GM18499 (cell line): ENCODE measurements at regions not wholly inside any gene's neighbourhood (a gene's known extent, or its start where the extent isn't known, plus 50 kb on each side); places are given as distances from the start of the nearest gene placed in this dataset.

Source experiments
- ATAC-seq: cut with Tn5 transposase; IDR thresholded peaks from one replicate; pipeline ENCODE4 v1.9.1; 2021; ENCODE audit warnings: moderate number of reproducible peaks; ENCODE audit not compliant: insufficient read depth, unreplicated experiment

- ATAC-seq, result no peak
Measured at GRCh38 chr17:77358801-77359200, 218.0 kb downstream of the SEC14L1 start.

GRCh38 chr17:77359236-77359635 is 218.5 kb downstream of the SEC14L1 start:
- ATAC-seq, result no peak

- no peak for ATAC-seq
Measured at GRCh38 chr17:77361986-77362620, 221.3 kb downstream of the SEC14L1 start.

DNA sequence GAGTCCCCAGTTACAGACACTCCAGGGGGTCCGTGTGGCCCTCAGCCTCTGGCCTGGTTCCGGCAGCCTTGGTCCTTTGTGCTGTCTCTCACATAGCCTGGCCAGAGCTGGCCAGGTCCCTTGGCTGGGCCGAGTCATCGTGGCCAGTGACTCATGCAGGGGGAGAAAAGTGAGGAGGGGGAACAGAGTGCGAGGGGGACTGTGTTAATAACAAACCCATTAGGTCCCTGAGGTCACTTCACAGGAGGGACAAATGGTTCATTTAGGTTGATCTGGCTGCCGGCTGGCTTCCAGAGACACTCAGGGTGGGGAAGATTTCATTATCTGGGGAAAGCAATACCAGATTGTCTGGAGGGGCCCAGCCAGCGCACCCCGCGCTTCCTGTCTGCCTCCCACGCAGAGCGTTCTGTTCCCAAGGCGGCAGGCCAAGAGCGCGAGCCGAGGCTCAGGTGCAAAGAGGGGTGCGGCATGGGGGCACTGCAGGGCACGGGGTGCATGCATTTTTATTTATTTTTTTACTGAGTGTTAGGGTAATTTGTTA is 223.1 kb downstream of the SEC14L1 start:
- no peak for ATAC-seq

DNA sequence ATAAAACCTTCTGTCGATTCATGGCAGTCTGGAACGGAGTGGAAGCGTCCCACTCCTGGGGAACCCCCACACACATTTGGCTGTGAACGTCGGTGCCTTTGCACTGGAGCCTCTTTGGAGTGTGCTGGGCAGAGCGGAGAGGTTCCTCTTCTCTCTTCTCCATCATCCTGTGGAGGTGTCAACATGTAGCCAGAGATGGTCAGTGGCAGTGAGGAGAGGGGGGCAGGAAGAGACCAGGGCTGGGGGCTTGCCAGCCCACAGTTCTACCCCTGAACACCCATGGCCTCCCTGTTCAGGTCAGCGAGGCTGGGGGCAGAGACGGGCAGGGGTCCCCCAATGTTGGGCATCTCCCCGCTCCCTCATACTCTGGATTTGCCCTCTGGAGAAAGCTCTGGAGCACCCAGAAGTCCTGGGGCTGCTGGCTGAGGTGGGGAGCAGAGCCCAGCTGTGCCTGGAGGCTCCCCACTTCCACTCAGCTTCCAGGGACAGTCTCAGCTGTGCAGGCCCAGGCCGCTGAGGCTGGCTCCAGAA is 223.7 kb downstream of the SEC14L1 start:
- no peak for ATAC-seq

DNA sequence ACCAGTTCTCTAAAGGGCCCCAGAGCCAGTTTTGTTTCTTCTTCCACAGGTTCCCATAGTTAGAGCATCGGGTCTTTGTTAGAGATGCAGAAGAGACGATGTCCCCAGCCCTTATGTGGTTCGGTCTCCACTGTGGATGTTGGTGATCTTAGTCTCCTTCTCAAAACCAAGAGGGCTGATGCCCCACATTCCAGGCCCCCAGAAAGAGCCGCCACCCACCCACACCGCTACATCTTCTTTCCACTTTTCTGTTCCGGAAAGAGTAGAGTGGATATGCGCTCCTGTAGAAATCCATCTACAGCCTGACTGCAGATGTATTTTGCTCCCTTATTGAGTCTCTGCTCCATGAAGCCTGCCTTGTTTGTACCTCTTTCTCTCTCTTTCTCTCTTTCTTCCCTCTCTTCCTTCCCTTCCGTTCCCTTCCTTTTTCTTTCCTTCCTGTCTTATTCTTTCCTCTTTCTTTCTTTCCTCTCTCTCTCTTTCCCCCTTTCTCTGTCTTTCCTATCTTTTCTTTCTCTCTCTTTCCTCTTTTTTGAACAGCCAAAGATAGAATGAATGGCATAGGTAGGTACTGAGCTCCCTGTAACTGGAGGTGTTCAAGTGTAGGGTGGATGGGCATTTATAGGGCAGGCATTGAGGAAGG is 224.3 kb downstream of the SEC14L1 start:
- ATAC-seq, result no peak

DNA sequence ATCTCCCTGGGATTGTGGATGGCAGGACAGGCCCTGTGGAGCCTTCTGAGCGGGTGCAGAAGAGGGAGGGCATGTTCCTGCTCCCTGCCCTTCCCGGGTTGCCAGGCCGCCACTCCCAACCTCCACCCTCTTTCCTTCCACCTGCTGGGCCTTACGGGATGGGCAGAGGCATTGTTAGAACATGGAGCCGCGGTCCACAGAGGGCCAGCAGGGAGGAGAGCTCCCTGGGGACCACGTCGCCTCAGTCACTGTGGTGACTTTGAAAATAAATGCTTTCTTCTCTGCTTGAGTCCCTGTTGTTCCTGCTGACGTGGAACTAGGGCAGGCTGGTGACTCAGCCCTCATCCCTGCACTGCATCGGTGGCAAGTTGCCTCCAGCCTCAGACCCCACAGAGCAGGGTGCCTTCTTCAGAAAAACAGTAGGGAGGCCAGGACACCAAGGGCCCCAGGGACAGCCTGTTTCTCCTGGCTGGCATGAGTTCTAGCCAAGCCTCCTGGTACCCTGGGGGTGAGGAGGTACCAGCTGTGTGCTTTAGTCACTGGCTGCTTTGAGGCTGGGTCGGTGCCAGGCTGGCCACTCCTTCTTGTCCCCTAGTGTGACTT is 224.9 kb downstream of the SEC14L1 start:
- no peak for ATAC-seq

- no peak for ATAC-seq
Measured at GRCh38 chr17:77366206-77366557, 225.4 kb downstream of the SEC14L1 start.

DNA sequence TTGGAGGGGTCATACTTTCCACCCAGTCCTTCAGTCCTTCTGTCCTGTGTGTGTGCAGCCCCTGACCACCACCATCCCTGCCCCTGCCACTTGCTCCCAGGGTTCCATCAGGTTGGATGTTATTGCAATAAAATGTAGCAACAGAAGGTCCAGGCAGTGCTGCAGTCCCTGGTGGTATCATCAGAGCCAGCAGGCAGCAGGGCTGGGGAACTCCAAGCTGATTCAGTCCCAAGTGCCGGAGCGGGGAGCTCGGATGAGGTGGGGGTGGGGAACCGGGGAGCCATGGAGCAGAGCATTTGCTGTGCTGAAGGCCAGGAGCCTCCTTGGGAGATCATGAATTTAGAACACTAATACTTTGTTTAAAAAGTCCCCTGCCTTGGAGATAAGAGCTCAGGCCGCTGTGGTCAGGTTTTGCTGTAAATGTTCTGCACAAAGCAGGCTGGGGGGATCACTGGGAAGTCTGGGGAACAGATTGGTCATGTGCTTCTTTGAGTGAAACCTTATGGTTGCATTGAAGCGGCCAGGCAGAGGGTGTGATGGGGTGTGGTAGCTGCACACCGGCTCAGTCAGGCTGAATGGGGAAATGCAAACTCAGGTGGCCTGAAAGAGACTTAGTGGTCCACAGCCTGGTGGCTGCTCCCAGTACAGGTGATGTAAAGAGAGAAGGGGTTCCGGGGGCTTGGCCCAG is 225.9 kb downstream of the SEC14L1 start:
- no peak for ATAC-seq

GRCh38 chr17:77369544-77369971 is 228.8 kb downstream of the SEC14L1 start:
- no peak for ATAC-seq

DNA sequence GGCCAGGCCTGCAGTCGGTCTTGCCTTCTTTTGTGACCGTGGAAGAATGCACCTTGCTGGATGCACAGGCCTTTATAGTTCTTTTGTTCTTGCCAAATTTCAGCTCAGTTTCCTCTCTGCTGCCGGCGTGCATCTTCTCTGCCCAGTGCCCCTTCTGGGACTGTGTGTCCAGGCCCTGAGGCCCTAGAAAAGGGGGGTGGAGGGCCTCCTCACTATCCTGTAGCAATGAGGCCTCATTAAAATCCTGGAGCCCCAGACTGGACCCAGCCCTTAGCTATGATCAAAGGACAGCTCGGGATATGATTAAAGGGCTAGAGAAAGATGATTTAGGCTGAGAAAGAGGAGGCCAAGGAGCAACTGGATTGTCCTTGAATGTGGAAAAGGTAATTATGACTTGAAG is 229.8 kb downstream of the SEC14L1 start:
- ATAC-seq, result no peak

DNA sequence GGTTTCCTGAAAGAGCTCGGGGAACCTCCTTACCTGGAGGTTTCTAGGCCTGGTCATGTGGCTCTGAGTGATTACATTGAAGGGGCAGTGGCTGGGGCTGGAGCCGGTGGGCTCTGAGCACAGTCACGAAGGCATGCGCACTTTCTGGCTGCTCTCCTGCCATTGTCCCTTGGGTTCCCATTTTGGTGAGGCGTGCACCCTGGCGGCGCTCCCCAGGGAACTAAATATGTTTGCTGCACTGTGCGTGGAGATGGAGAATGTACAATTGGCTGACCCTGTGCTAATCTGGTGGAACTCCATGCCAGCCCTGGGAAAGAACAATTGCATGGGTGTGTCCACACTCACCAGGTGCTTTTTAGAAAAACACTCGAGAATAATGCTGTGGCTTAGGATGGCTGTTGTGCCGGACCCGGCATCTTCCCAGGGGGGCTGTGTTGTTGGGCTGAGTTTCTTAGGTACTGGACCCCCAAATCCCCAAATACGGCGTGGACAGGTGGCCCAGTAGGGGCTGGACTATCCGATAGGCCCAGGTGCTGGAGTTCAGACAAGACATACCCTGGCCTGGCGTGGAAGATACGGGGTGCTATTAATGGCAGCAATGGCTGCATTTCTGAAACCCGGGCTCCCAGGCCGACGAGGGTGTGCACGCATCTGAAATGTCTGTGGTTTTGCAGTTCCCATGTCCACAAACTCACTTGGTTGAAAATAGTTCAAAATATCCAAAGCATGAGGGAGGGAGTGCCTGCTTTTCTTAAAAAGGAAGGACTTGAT is 230.5 kb downstream of the SEC14L1 start:
- no peak for ATAC-seq

- ATAC-seq, result no peak
Measured at GRCh38 chr17:77371888-77372443, 231.2 kb downstream of the SEC14L1 start.

DNA sequence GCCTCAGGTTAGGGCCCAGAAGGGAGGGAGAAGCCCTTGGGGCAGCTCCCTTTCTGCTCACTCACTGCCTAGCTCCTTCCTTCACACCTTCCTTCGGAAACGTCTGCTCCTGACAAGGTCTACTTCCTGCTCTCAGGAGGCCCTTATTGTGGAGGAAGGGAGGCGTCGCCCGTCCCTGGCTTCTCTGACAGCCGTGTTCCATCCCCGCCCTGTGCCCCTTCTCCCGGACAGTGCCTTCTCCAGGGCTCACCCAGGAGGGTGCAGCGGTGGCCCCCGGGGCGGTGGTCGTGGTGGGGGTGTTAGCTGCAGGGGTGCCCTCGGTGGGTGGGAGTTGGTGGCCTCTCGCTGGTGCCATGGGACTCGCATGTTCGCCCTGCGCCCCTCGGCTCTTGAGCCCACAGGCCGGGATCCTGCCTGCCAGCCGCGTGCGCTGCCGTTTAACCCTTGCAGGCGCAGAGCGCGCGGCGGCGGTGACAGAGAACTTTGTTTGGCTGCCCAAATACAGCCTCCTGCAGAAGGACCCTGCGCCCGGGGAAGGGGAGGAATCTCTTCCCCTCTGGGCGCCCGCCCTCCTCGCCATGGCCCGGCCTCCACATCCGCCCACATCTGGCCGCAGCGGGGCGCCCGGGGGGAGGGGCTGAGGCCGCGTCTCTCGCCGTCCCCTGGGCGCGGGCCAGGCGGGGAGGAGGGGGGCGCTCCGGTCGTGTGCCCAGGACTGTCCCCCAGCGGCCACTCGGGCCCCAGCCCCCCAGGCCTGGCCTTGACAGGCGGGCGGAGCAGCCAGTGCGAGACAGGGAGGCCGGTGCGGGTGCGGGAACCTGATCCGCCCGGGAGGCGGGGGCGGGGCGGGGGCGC is 231.9 kb downstream of the SEC14L1 start:
- ATAC-seq, result no peak

- no peak for ATAC-seq
Measured at GRCh38 chr17:77373299-77374169, 232.8 kb downstream of the SEC14L1 start.

DNA sequence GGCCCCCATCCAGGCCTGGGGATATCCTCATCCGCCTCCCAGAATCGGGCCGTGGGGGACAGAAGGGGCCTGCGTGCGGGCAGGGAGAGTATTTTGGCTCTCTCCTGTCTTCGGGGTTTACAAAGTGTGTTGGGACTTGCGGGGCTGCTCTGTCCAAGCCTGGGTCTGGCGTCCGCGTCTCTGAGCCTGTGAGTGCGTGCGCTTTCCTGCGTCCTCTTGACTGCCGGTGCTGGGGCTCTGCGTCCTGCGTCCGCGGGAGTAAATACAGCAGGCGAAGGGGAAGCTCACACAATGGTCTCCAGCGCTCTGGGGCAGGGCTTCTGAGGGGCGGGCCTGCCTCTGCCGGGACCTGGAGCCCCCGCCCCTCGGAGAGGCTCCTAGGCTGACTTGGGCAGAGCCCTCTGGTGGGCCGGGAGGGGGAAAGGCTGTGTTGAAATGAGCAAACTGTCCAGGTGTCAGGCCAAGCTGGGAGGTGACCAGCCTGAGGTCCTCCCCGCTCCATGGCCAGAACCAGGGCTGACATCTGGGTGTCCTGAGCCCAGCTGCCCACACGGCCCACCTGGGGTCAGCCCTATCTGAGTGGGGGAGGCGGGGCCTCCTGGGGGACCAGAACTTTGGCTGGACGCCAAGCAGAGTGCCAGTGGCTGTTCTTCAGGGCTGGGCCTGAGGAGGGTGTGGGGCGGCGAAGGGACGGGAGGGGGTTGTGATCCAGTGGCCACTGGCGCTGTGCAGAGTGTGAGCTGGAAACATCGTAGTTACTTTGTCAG is 233.6 kb downstream of the SEC14L1 start:
- no peak for ATAC-seq
